DND-41 (cell line): ENCODE measurements at regions not wholly inside any gene's neighbourhood (a gene's known extent, or its start where the extent isn't known, plus 50 kb on each side); places are given as distances from the start of the nearest gene placed in this dataset.

ENCODE experiments used
- CTCF ChIP-seq: IDR thresholded peaks from 2 replicates; pipeline ENCODE4 v1.5.1; 2012; ENCODE audit warnings: borderline replicate concordance, low read length, moderate library complexity, mild to moderate bottlenecking; ENCODE audit not compliant: poor library complexity, severe bottlenecking; ENCODE audit errors: extremely low read depth
- EZH2 ChIP-seq: IDR thresholded peaks from 3 replicates; pipeline ENCODE4 v1.6.1; 2012; ENCODE audit warnings: borderline replicate concordance, low read depth, mild to moderate bottlenecking, moderate library complexity, low read length, inconsistent platforms; ENCODE audit not compliant: severe bottlenecking

- TF ChIP-seq CTCF (no peak), EZH2 (no peak)
These were observed 323.7 kb downstream of the PLPP3 start for GRCh38 chr1:56255516-56256152.
